GM18517 (cell line): ENCODE measurements at regions not wholly inside any gene's neighbourhood (a gene's known extent, or its start where the extent isn't known, plus 50 kb on each side); places are given as distances from the start of the nearest gene placed in this dataset.
"Not testable (repeated sequence)": the region's sequence is repeated elsewhere in the genome, so short reads cannot be mapped to it uniquely, and the experiment has no call there.

Experiments used
- ATAC-seq: cut with Tn5 transposase; IDR thresholded peaks from one replicate; pipeline ENCODE4 v1.9.1; 2021; ENCODE audit warnings: mild to moderate bottlenecking, moderate library complexity; ENCODE audit not compliant: unreplicated experiment

DNA sequence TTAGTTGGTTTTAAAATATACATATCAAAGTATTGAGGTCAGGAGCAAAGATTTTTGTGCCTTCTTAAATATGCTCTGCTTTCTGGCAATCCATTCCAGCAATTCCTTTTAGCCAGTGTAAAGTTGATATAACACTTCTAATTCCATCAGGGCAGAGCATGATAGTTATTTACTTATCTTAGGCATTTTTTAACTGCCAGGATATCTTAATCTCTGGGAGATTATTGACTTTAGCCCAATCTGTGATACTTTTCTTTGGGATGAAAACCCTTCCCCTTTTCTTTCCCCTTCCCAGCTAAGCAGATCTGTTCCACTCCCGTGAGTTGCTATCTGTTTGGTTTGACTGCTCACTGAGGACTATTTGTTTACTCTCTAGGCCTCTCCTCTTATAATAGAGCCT, 168.7 kb upstream of the RSPO3 start:
- ATAC-seq, result no peak

DNA sequence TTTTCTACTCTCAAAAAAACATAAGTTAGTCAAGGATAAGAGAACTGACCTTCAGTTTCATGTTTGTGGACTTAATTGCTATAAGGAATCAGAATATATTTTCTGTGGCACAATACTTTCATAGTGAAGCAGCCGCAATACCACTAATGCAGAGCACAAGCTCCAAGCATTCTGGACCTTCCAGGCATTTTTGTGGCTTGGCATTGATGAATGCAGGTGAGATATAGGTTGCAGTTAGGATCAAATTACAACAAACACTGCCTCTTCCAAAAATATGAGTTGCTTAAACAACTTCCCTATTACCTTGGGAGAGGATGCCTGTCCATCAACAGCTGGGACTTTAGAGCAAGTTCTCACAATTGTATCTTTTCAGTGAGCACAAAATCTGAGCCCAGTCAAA, 162.8 kb upstream of the RSPO3 start:
- ATAC-seq, result no peak

DNA sequence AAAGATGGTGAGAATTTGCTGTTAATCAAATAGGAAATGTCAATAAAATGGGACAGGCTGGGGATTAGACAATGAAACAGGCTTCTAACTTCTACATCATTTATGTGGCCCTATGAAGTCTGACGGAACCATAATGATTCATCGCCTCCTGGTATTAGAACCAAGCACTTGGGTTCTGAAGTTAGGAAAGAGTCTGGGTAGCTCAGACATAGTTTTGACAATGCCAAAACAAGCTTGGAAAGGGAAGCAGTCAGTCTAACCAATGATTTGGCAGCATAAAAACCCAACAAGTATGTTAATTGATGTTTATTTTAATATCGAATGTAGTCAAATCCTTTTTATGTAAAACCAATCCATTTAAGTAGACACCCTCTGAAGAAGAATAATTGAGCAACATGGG, 160.8 kb upstream of the RSPO3 start:
- no peak for ATAC-seq

- ATAC-seq, result no peak
These were observed 158.7 kb upstream of the RSPO3 start for GRCh38 chr6:126959765-126960164.

DNA sequence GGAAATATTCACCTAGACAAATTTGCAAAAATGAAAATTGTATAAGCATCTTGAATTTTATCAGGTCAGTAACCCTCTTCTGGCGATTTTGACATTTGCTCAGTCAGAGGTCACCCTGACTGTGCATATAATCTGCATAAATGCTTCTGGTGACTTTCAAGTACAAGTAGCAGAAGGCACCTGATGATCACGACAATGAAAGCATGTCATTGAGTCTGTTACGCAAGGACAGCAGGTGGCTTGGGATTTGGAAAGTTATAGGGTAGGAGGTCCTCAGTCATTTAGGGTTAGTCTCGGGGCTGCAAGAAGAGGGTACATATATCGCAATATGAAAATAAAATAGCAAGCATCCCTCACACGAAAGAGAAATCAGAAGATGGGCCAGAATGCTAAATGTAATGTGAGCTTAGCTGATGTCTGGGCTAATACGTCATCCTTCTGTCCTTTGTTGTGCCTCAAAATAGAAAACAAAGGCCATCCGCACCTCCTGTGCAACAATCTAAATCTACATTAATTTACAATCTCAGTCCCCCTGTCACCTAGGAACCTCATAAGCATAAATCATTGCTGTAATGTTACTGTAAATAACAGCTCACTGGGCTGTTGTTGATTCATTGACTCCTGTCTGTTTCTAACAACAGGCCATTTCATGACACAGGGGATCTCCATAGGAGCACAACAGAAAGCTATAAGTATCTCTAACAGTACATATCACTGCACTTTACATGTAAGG, 155.2 kb upstream of the RSPO3 start:
- no peak for ATAC-seq

DNA sequence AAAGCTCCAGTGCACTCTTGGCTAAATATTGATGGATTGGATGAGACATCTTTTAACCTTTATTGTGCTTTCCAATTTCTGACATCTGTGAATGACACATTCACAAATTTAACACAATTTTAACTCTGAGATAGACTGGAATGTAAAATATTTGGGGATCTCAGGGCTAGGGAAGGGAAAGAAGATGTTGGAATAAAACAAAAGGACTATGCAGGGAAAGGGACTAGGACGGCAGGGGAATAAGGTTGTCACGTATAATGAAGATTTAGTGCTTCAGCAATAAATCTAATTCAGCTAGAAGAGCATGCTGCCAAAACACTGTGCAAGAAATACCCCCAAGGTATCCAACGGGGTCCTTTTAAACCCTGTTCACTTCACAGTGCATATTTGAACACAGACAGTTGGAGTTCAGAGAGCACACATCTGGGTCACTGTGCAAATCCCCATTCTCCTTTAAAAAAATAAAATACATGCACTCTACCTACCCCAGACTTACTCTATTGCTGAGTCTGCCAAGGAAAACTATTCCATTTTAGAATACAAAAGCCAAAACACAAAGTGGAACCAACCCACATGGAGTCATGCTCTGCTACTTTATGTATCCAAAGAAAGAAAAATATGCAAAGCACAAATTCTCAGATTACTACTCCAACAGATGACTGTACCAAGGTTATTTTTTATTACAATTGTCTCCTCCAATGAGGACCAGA, 151.0 kb upstream of the RSPO3 start:
- ATAC-seq, result no peak

DNA sequence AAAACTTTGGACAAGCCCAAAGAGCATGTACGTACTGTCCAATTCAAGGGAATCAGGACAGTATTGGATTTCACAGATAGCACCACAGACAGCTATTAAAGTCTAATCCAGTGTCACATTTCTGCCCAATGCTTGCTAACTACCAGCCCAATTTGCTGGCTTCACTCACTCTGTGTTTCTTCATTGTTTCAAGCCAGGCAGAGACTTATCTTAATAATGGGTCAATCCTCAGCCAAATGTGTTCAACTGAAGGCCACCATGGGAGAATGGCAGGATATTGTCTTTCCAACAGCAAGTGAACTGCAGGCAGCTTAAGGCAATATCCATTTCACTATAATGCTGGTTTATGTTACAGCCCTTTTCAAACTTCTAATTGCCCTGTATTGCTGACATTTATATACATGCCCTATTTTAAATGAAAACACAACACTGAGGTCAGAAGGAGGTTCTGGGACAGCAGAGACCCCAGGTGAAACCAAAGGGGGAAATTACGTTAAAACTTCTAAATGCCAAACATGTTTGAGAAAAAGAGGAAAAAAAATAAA, 142.1 kb upstream of the RSPO3 start:
- no peak for ATAC-seq

DNA sequence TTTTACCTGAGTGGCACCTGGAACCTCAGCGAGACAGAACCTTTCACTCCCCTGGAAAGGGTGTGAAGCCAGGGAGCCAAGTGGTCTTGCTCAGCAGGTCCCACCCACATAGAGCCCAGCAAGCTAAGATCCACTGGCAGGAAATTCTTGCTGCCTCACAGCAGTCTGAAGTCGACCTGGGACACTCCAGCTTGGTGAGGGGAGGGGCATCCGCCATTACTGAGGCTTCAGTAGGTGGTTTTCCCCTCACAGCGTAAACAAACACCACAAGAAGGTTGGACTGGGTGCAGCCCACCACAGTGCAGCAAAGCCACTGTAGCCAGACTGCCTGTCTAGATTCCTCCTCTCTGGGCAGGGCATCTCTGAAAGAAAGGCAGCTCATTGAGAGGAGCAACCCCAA, 134.7 kb upstream of the RSPO3 start:
- ATAC-seq, result no peak

GRCh38 chr6:126988125-126988524, 130.3 kb upstream of the RSPO3 start:
- ATAC-seq, result not testable (repeated sequence)

GRCh38 chr6:127000631-127001030, 117.8 kb upstream of the RSPO3 start:
- ATAC-seq, result no peak

GRCh38 chr6:127013865-127014264, 104.6 kb upstream of the RSPO3 start:
- ATAC-seq, result no peak

DNA sequence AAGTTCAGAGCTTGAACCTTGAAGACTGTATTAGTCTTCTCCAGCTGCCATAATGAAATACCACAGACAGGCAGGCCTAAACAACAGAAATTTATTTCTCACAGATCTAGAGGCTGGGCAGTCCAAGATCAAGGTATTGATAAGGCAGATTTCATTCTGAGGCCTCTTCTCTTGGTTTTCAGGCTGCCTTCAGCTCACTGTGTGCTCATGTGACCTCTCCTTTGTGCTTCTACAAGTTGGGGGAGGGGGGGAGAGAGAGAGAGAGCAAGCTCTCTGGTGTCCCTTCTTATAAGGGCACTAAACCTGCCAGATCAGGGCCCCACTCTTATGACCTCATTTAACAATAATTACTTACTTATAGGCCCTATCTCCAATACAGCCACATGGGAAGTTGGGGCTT, 102.6 kb upstream of the RSPO3 start:
- no peak for ATAC-seq

DNA sequence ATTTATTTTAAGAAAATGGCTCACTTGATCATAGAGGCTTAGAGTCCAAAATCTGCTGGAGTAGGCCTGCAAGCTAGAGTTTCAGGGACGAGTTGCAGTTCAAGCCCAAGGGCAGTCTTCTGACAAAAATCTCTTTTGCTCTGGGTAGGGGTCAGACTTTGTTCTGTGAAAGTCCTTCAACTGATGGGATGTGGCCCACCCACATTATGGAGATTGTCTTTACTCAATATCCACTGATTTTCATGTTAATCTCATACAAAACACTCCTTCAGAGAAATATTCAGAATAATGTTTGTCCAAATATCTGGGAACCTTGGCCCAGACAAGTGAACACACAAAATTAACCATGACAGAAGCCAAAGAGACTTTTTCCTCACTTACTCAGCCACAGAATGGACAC, 98.6 kb upstream of the RSPO3 start:
- no peak for ATAC-seq

DNA sequence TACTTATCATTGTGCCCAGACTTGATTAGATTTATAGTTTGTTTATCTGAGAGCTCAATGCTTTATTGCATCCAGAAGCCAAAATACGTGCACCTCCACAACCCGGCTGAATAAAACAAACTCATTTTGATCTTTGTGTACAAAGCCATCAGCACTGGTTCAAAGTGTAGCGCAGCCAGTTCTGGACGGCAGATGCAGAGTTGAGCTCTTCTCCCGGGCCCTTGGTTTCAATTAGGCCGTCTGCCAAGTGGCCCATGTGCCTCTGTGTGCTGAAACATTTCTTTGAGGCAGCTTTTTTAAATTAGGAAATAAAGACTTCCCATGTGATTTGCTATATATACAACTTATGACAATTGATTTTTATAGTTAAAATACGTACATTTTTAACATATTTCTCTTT, 96.2 kb upstream of the RSPO3 start:
- no peak for ATAC-seq

DNA sequence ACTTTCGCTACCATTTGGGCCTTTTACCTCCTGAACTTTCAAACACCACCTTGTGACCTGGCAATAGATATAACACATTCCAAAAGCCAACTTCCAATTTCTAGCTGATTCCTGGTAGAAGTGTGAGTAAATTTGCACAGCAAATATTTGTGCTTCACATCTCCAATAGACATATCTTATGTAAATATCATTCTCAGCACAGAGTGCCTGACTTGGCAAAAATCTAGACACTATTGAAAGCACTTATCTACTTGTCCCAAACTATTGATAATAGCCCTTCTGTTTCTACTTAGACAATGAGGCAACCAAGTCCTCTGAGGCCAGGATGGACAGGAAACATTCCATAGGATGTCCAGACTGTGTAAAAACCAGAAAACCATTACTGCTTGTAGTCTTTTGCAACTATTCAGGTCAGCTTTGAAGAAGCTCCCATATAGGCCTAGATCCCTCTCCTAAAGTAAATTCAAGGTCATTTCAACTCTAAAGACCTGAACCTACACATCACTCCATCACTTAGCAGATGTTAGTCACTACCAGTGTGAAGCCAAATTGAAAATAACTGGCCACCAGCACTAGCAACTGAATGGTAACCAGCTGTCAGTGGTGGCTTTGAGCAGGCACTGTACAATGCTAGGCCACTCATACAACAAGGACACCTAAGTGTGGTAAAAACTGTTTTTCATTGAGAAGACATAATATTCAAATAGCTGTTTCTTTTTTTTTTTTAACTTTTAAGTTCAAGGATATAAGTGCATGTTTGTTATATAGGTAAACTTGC, 95.3 kb upstream of the RSPO3 start:
- no peak for ATAC-seq

GRCh38 chr6:127026247-127026646, 92.2 kb upstream of the RSPO3 start:
- ATAC-seq, result no peak

GRCh38 chr6:127030111-127030510, 88.4 kb upstream of the RSPO3 start:
- ATAC-seq, result no peak

GRCh38 chr6:127030836-127031235, 87.6 kb upstream of the RSPO3 start:
- ATAC-seq, result no peak

DNA sequence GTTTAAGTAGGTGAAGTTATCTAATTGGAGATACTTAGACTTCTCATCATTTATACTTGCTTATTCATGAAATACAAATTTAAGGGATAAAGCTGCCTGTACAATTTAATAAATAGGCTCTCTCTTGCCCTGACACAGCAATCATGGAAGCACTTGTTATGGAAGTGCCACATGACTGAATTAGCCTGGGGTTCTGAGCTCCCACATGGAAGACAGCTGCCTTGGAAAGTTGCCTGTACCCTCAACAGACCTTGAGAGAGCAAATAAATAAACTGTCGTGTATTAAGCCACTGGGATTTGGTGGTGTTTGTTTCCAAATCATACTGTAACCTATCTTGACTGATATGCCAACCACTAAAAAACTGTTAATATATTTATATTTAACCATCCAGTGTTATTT, 87.0 kb upstream of the RSPO3 start:
- ATAC-seq, result no peak

GRCh38 chr6:127032971-127033370, 85.5 kb upstream of the RSPO3 start:
- no peak for ATAC-seq

GRCh38 chr6:127051571-127052260, 66.8 kb upstream of the RSPO3 start:
- ATAC-seq, result no peak
